H9 (cell line): ENCODE measurements at regions not wholly inside any gene's neighbourhood (a gene's known extent, or its start where the extent isn't known, plus 50 kb on each side); places are given as distances from the start of the nearest gene placed in this dataset.

Experiments used
- DNase-seq: peaks from one replicate; pipeline ENCODE4 v3.0.0-alpha.2; 2017
- H2AFZ ChIP-seq: one replicate; pipeline ENCODE4 v1.6.1; 2013; ENCODE audit warnings: mild to moderate bottlenecking, low read length, control low read depth, moderate library complexity
- H2AK5ac ChIP-seq: 2 replicates; pipeline ENCODE4 v1.6.1; 2013; ENCODE audit warnings: low read length, control low read depth, mixed read lengths; ENCODE audit not compliant: insufficient read length
- H2BK120ac ChIP-seq: one replicate; pipeline ENCODE4 v1.6.1; 2013; ENCODE audit warnings: low read depth, mild to moderate bottlenecking, low read length, control low read depth, inconsistent platforms; ENCODE audit not compliant: poor library complexity, severe bottlenecking
- H2BK12ac ChIP-seq: 2 replicates; pipeline ENCODE4 v1.6.1; 2013; ENCODE audit warnings: low read length, control low read depth, mixed read lengths, low read depth; ENCODE audit not compliant: insufficient read length
- H2BK15ac ChIP-seq: 2 replicates; pipeline ENCODE4 v1.6.1; 2013; ENCODE audit warnings: low read depth, low read length, control low read depth
- H2BK20ac ChIP-seq: one replicate; pipeline ENCODE4 v1.6.1; 2013; ENCODE audit warnings: low read depth, mild to moderate bottlenecking, low read length, control low read depth, inconsistent platforms; ENCODE audit not compliant: poor library complexity, severe bottlenecking
- H2BK5ac ChIP-seq: 2 replicates; pipeline ENCODE4 v1.6.1; 2013; ENCODE audit warnings: low read length, control low read depth, mixed read lengths; ENCODE audit not compliant: insufficient read length
- H3K14ac ChIP-seq: 2 replicates; pipeline ENCODE4 v1.6.1; 2013; ENCODE audit warnings: low read length, control low read depth; ENCODE audit not compliant: insufficient read depth
- H3K18ac ChIP-seq: 2 replicates; pipeline ENCODE4 v1.6.1; 2013; ENCODE audit warnings: low read depth, mild to moderate bottlenecking, mixed read lengths, low read length, control low read depth; ENCODE audit not compliant: insufficient read length
- H3K23ac ChIP-seq: 2 replicates; pipeline ENCODE4 v1.6.1; 2013; ENCODE audit warnings: low read length, control low read depth, mixed read lengths, low read depth; ENCODE audit not compliant: insufficient read length
- H3K23me2 ChIP-seq: 2 replicates; pipeline ENCODE4 v1.6.1; 2013; ENCODE audit warnings: low read depth, mild to moderate bottlenecking, mixed read lengths, low read length, control low read depth; ENCODE audit not compliant: insufficient read length, poor library complexity, severe bottlenecking
- H3K27ac ChIP-seq: 2 replicates; pipeline ENCODE4 v1.5.1; 2013; ENCODE audit warnings: low read length, control low read depth, mixed read lengths, low read depth; ENCODE audit not compliant: insufficient read length
- H3K27me3 ChIP-seq: 2 replicates; pipeline ENCODE4 v1.6.1; 2013; ENCODE audit warnings: low read length, control low read depth, inconsistent platforms; ENCODE audit not compliant: insufficient read depth
- H3K4ac ChIP-seq: 2 replicates; pipeline ENCODE4 v1.6.1; 2013; ENCODE audit warnings: low read depth, mild to moderate bottlenecking, control low read depth, inconsistent platforms, low read length, moderate library complexity
- H3K4me1 ChIP-seq: 2 replicates; pipeline ENCODE4 v1.6.1; 2013; ENCODE audit warnings: low read length, control low read depth, inconsistent platforms; ENCODE audit not compliant: insufficient read depth
- H3K4me2 ChIP-seq: 2 replicates; pipeline ENCODE4 v1.6.1; 2013; ENCODE audit warnings: low read length, control low read depth, mixed read lengths; ENCODE audit not compliant: insufficient read length, insufficient read depth
- H3K56ac ChIP-seq: 2 replicates; pipeline ENCODE4 v1.6.1; 2013; ENCODE audit warnings: low read depth, mild to moderate bottlenecking, mixed read lengths, low read length, control low read depth; ENCODE audit not compliant: insufficient read length
- H3K79me1 ChIP-seq: 2 replicates; pipeline ENCODE4 v1.6.1; 2013; ENCODE audit warnings: low read depth, mild to moderate bottlenecking, moderate library complexity, low read length, control low read depth, inconsistent platforms; ENCODE audit not compliant: insufficient read depth, poor library complexity, severe bottlenecking
- H3K79me2 ChIP-seq: 2 replicates; pipeline ENCODE4 v1.6.1; 2013; ENCODE audit warnings: low read length, control low read depth, inconsistent platforms; ENCODE audit not compliant: insufficient read depth
- H3K9ac ChIP-seq: 2 replicates; pipeline ENCODE4 v1.6.1; 2013; ENCODE audit warnings: low read length, control low read depth, mixed read lengths; ENCODE audit not compliant: insufficient read length; ENCODE audit errors: extremely low read depth
- H3K9me3 ChIP-seq: one replicate; pipeline ENCODE4 v1.6.1; 2013; ENCODE audit warnings: low read depth, low read length, inconsistent platforms; ENCODE audit not compliant: control insufficient read depth
- H3T11ph ChIP-seq: one replicate; pipeline ENCODE4 v1.6.1; 2013; ENCODE audit warnings: mild to moderate bottlenecking, low read length, control low read depth, inconsistent platforms
- H4K20me1 ChIP-seq: one replicate; pipeline ENCODE4 v1.6.1; 2013; ENCODE audit not compliant: control insufficient read depth, insufficient read length, insufficient read depth
- H4K5ac ChIP-seq: 2 replicates; pipeline ENCODE4 v1.6.1; 2013; ENCODE audit warnings: low read depth, mild to moderate bottlenecking, mixed read lengths, low read length, control low read depth; ENCODE audit not compliant: insufficient read length
- H4K8ac ChIP-seq: replicated peaks from 2 replicates; pipeline ENCODE4 v1.6.1; 2013; ENCODE audit warnings: low read length, control low read depth, mixed read lengths, low read depth; ENCODE audit not compliant: insufficient read length
- H4K91ac ChIP-seq: 2 replicates; pipeline ENCODE4 v1.6.1; 2013; ENCODE audit warnings: low read depth, mild to moderate bottlenecking, moderate library complexity, mixed read lengths, low read length, control low read depth; ENCODE audit not compliant: insufficient read length
- H3K27ac Mint-ChIP-seq, 3 experiments: 2 replicates in 2 of 3; 3 replicates in 1 of 3; pipeline ENCODE4 v1.8.0; 2020 to 2021; ENCODE audit warnings: mixed read lengths in 3 of 3, mild to moderate bottlenecking in 1 of 3, moderate library complexity in 1 of 3
- H3K27me3 Mint-ChIP-seq: 2 replicates; pipeline ENCODE4 v1.8.0; 2021; ENCODE audit warnings: low read depth, mild to moderate bottlenecking, moderate library complexity, mixed read lengths
- H3K36me3 Mint-ChIP-seq, 3 experiments: 2 replicates in 2 of 3; 3 replicates in 1 of 3; pipeline ENCODE4 v1.8.0; 2020 to 2021; ENCODE audit warnings: low read depth in 3 of 3, mixed read lengths in 3 of 3; ENCODE audit not compliant: insufficient read depth in 1 of 3
- H3K4me1 Mint-ChIP-seq, 2 experiments: 2 replicates each; pipeline ENCODE4 v1.8.0; 2020; ENCODE audit warnings: mixed read lengths in 2 of 2
- H3K4me3 Mint-ChIP-seq, 2 experiments: 2 replicates in 1 of 2; 3 replicates in 1 of 2; pipeline ENCODE4 v1.8.0; 2020 to 2021; ENCODE audit warnings: mild to moderate bottlenecking in 2 of 2, mixed read lengths in 2 of 2, moderate library complexity in 1 of 2
- H3K9me3 Mint-ChIP-seq, 2 experiments: 2 replicates in 1 of 2; 3 replicates in 1 of 2; pipeline ENCODE4 v1.8.0; 2020; ENCODE audit warnings: mild to moderate bottlenecking in 2 of 2, mixed read lengths in 2 of 2, moderate library complexity in 1 of 2
- CTCF ChIP-seq: fragments of 200-600 bp; sonication (generic); conservative IDR thresholded peaks from 3 replicates; pipeline ENCODE4 v1.8.0; 2021; ENCODE audit warnings: antibody characterized with exemption, mild to moderate bottlenecking
- WGBS: extraction: QIAGEN DNeasy Blood & Tissue Kit; methylation state at CpG from one replicate; pipeline ENCODE4 v1.1.7; 2013; ENCODE audit warnings: missing lambda C conversion rate, low lambda C conversion rate, mixed read lengths; ENCODE audit not compliant: insufficient read length; ENCODE audit errors: extremely low coverage; 5-methylcytosine and 5-hydroxymethylcytosine counted together

- no peak overlapping the region for H2BK12ac ChIP-seq
- no peaks in the 10 kb centered on the region for H3K27me3 ChIP-seq
- no peak overlapping the region for H2BK5ac ChIP-seq
- Mint-ChIP-seq H3K27ac (no peak overlapping the region), H3K4me3 (no peak overlapping the region), H3K9me3 (no peaks in the 10 kb centered on the region), H3K4me1 (no peaks in the 10 kb centered on the region), H3K36me3 (no peaks in the 10 kb centered on the region), H3K27me3 (no peaks in the 10 kb centered on the region)
- no peak overlapping the region for H3T11ph ChIP-seq
- H2BK20ac ChIP-seq: no peak overlapping the region
- no peak overlapping the region for H3K56ac ChIP-seq
- no peak for DNase-seq
- no peak overlapping the region for H4K8ac ChIP-seq
- H3K4ac ChIP-seq: no peak overlapping the region
- H2BK15ac ChIP-seq: no peak overlapping the region
- H3K4me1 ChIP-seq: no peaks in the 10 kb centered on the region
- H4K5ac ChIP-seq: no peak overlapping the region
- WGBS: no CpG with 5 or more reads among the region's 6 CpGs
- H3K9ac ChIP-seq: no peak overlapping the region
- H4K20me1 ChIP-seq: no peaks in the 10 kb centered on the region
- no peak overlapping the region for H2AK5ac ChIP-seq
- no peak overlapping the region for H4K91ac ChIP-seq
- H3K27ac ChIP-seq: no peak overlapping the region
- no peak for TF ChIP-seq CTCF
- no peaks in the 10 kb centered on the region for H3K79me1 ChIP-seq
- H3K23ac ChIP-seq: no peak overlapping the region
- no peaks in the 10 kb centered on the region for H3K23me2 ChIP-seq
- no peak overlapping the region for H3K14ac ChIP-seq
- no peaks in the 10 kb centered on the region for H3K79me2 ChIP-seq
- H3K9me3 ChIP-seq: no peaks in the 10 kb centered on the region
- H2AFZ ChIP-seq: no peak overlapping the region
- no peak overlapping the region for H3K18ac ChIP-seq
- no peak overlapping the region for H3K4me2 ChIP-seq
- no peak overlapping the region for H2BK120ac ChIP-seq
These were observed 73.5 kb upstream of the ARID1B start for GRCh38 chr6:156703719-156704118.
